ENCODE measurements at regions not wholly inside any gene's neighbourhood (a gene's known extent, or its start where the extent isn't known, plus 50 kb on each side); places are given as distances from the start of the nearest gene placed in this dataset.

GRCh38 chr13:87999240-87999700 lies 328.1 kb downstream of the SLITRK5 start:
- H3K27me3 ChIP-seq (ENCODE audit: control insufficient read depth, low read length): no peaks in the 10 kb centered on the region
- H3K4me1 ChIP-seq (ENCODE audit: control insufficient read depth, low read length): no peaks in the 10 kb centered on the region
- H4K20me1 ChIP-seq (ENCODE audit: control insufficient read depth, insufficient read depth, low read depth, low read length): no peaks in the 10 kb centered on the region
- TF ChIP-seq EZH2phosphoT487 (IDR thresholded peaks at IDR 0.05; ENCODE audit: borderline replicate concordance, low read length): no peak
- no peak for TF ChIP-seq CTCF (IDR thresholded peaks at IDR 0.05; ENCODE audit: low read depth, low read length, poor library complexity, severe bottlenecking)
- no peaks in the 10 kb centered on the region for H3F3A ChIP-seq (ENCODE audit: control insufficient read depth, insufficient read depth)
- H3K9me2 ChIP-seq (replicated peaks; ENCODE audit: control insufficient read depth, low read length): no peaks in the 10 kb centered on the region
- H3K4me3 ChIP-seq (ENCODE audit: low read length): no peak overlapping the region
- H3K27ac ChIP-seq (ENCODE audit: low read depth, low read length): no peak overlapping the region
- H3K79me2 ChIP-seq (ENCODE audit: control insufficient read depth, low read length): no peaks in the 10 kb centered on the region
- H3K36me3 ChIP-seq (ENCODE audit: control insufficient read depth, low read length): no peaks in the 10 kb centered on the region
- no peaks in the 10 kb centered on the region; the same call in 1 of the 2 replicates for H3K9me3 ChIP-seq (ENCODE audit: control insufficient read depth, insufficient read depth, low read length)
- no peak overlapping the region for H3K4me2 ChIP-seq (ENCODE audit: low read length)

DNA sequence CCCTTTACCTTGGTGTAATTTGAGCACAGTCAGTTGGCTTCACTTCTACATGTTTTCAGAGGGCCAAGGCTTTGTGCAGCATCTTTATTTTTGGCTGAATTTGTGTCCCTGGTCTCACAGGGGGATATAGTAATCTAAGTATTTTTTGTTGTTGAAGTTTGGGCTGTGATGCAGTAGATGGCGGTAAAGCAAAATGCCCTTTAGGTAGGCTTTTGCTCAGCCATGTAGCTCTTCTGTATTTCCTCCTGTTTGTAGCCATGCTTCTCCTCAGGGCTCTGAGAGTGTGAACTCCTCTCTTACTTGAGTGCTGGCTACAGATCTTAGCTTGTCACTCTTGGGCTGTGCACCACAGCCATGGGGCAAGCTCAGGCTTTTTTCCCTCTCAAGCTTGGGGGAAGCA lies 328.6 kb downstream of the SLITRK5 start:
- Histone ChIP-seq H3K9me3 (ENCODE audit: control insufficient read depth, insufficient read depth, low read length) (no peaks in the 10 kb centered on the region; the same call in 1 of the 2 replicates), H3F3A (ENCODE audit: control insufficient read depth, insufficient read depth) (no peaks in the 10 kb centered on the region), H3K36me3 (ENCODE audit: control insufficient read depth, low read length) (no peaks in the 10 kb centered on the region), H3K79me2 (ENCODE audit: control insufficient read depth, low read length) (no peaks in the 10 kb centered on the region), H3K4me3 (ENCODE audit: low read length) (no peak overlapping the region), H3K27ac (ENCODE audit: low read depth, low read length) (no peak overlapping the region), H3K4me1 (ENCODE audit: control insufficient read depth, low read length) (no peaks in the 10 kb centered on the region), H3K27me3 (ENCODE audit: control insufficient read depth, low read length) (no peaks in the 10 kb centered on the region), H3K9me2 (replicated peaks; ENCODE audit: control insufficient read depth, low read length) (no peaks in the 10 kb centered on the region), H4K20me1 (ENCODE audit: control insufficient read depth, insufficient read depth, low read depth, low read length) (no peaks in the 10 kb centered on the region), H3K4me2 (ENCODE audit: low read length) (no peak overlapping the region)
- TF ChIP-seq EZH2phosphoT487 (IDR thresholded peaks at IDR 0.05; ENCODE audit: borderline replicate concordance, low read length) (no peak), CTCF (IDR thresholded peaks at IDR 0.05; ENCODE audit: low read depth, low read length, poor library complexity, severe bottlenecking) (no peak)

GRCh38 chr13:88000239-88000638 lies 329.1 kb downstream of the SLITRK5 start:
- Histone ChIP-seq H3K79me2 (ENCODE audit: control insufficient read depth, low read length) (no peaks in the 10 kb centered on the region), H3K4me3 (ENCODE audit: low read length) (no peak overlapping the region), H3K9me2 (replicated peaks; ENCODE audit: control insufficient read depth, low read length) (no peaks in the 10 kb centered on the region), H3K27ac (ENCODE audit: low read depth, low read length) (no peak overlapping the region), H3F3A (ENCODE audit: control insufficient read depth, insufficient read depth) (no peaks in the 10 kb centered on the region), H4K20me1 (ENCODE audit: control insufficient read depth, insufficient read depth, low read depth, low read length) (no peaks in the 10 kb centered on the region), H3K4me1 (ENCODE audit: control insufficient read depth, low read length) (no peaks in the 10 kb centered on the region), H3K9me3 (ENCODE audit: control insufficient read depth, insufficient read depth, low read length) (no peaks in the 10 kb centered on the region; the same call in 1 of the 2 replicates), H3K36me3 (ENCODE audit: control insufficient read depth, low read length) (no peaks in the 10 kb centered on the region), H3K27me3 (ENCODE audit: control insufficient read depth, low read length) (no peaks in the 10 kb centered on the region), H3K4me2 (ENCODE audit: low read length) (no peak overlapping the region)
- no peak for TF ChIP-seq CTCF (IDR thresholded peaks at IDR 0.05; ENCODE audit: low read depth, low read length, poor library complexity, severe bottlenecking)
- no peak for TF ChIP-seq EZH2phosphoT487 (IDR thresholded peaks at IDR 0.05; ENCODE audit: borderline replicate concordance, low read length)
